GM21619 (cell line): ENCODE measurements at regions not wholly inside any gene's neighbourhood (a gene's known extent, or its start where the extent isn't known, plus 50 kb on each side); places are given as distances from the start of the nearest gene placed in this dataset.
"Not testable (repeated sequence)": the region's sequence is repeated elsewhere in the genome, so short reads cannot be mapped to it uniquely, and the experiment has no call there.

Experiments
- ATAC-seq: cut with Tn5 transposase; IDR thresholded peaks from one replicate; pipeline ENCODE4 v1.9.1; 2021; ENCODE audit not compliant: unreplicated experiment

DNA sequence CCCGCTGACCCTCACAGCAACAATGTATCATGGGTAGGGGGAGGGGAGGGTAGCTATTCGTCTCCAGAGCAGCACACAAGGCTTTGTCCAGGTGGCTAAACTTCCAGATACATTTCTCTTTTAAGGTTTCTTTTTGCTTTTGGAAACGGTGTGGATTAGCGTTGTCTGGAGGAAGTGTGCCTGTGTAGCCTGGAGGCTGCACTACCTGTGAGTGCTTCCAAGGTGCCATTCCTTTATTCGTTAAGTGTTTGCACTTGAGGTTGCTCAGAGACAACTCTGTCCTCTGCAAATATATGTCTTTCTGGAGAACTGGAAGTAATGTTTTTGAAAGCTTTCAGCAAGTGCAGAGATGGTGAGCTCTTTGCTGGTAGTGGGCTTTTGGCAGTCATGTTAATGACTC lies 53.1 kb downstream of the HSFY1 start:
- ATAC-seq: not testable (repeated sequence)

DNA sequence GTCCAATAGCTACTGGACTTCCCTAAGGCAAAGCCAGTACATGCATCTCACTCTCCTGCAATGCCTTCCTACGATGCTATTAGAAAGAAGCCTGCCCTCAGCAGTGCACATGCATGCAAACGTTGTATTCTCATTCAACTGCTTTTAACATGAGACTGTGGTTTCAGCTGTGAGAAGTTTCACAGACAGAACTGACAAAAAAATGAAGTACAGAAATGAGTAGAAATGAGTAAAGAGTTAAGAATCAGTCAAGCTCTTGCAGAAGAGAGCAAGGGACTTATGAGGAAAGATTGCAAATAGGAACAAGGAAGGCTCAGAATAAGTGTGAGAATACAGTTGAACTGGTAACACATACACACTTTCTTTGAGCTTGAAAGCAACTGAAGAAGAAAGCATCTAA lies 54.8 kb downstream of the HSFY1 start:
- ATAC-seq: peak; percentile 94

DNA sequence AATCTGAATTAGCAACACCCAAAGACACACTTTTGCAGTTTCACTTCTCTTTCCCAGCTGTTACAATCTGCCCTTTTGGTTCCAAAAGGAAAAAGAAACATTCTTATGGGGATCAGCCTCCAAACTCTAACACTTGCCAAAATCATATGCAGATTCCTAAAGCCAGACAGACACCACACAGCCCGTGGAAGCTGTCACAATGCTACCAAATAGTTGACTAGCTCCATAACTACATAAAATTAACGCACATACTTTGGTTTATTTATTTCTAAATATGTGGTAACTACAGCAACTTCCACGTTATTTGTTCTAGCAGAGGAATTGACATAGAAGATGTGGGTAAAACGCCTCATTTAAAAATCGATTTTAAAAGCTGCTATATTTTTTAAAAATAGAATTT lies 59.7 kb downstream of the HSFY1 start:
- not testable (repeated sequence) for ATAC-seq

DNA sequence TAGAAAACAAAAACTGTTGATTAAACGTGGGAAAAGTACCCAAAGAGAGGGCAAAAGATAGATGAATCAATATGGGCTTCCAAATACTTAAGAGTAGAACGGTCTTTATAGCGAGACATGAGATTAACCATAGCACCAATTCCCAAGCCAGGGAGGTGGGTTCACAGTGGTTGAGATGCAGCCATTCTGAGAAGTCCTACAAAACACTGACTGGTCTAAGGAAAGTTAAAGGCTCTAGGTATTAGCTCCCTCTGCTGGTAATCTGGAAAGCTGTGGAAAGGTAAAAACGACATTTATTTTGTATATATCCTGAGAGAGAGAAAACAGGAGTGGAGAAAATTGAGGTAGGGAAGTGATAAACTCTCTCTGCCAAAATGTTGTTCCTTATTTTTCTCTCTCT lies 61.7 kb downstream of the HSFY1 start:
- ATAC-seq: not testable (repeated sequence)

DNA sequence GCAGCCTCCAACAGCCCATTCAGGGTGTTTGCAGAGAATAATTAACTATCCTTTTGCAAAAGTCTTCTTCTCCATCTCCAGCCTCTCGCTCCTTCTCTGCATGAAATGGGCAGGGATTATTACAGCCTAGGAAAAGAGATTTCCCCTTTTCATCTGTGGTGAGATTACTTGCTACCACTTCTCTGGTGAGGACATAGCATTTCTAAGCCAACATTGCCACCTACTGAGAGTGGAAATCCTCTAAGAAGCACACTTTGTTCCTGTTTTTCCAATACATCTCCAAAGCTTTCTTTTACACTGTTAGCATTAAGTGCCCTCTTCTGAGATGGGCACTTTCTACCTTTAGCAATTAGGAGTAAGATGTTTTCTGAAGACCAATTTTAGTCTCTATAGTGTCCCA lies 69.3 kb downstream of the HSFY1 start:
- ATAC-seq: not testable (repeated sequence)

DNA sequence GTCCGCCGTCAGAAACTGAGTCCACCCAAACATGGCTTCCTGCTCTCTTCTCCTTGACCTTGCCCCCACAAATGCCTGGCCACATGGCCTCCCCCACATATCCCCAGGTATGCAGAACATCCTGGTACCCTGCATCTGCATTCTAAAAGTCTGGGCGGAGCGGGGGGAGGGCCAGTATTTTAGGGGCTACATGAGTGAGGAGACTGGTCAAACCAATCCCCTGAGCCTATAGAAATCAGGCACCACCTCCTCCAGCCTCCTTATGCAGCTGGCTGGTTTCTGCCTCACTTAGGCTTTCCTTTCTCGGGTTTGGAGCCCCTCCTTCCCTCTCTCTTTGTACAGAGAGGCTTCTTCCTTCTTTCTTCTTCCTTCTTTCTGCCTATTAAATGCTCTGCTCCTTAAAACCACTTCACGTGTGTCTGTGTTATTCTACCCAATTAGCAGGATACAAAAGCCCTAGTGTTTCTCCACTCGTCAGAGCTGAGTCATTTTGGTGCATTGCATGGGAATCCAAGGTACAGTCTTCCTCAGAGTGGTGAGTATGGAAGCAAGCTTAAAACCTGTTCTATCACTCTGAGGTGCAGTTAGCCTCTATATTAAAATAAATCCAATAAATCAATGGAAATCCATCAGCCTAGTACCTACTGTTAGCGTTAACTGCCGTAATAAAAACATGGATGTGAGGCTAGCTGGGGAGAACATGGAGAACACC lies 83.4 kb downstream of the HSFY1 start:
- not testable (repeated sequence) for ATAC-seq

DNA sequence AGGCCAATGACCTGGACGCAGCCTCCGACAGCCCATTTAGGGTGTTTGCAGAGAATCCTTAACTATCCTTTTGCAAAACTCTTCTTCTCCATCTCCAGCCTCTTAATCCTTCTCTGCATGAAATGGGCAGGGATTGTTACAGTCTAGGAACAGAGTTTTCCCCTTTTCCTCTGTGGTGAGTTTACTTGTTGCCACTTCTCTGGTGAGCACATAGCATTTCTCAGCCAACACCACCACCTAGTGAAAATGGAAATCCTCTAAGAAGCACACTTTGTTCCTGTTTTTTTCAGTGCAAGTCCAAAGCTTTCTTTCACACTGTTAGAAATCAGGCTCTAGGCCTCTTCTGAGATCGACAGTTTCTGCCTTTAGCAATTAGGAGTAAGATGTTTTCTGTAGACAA lies 84.1 kb downstream of the HSFY1 start:
- not testable (repeated sequence) for ATAC-seq

DNA sequence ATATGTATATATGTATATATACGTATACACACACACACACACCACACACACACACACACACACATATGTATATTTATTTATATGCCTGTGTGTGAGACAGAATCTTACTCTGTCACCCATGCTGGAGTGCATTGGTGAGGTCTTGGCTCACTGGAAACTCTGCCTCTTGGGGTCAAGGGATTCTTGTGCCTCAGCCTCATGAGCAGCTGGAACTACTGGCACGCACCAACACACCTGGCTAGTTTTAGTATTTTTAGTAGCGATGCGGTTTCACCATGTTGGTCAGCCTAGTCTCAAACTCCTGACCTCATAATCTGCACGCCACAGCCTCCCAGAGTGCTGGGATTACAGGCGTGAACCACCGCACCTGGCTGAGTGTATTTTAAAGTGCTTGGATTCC lies 85.1 kb downstream of the HSFY1 start:
- not testable (repeated sequence) for ATAC-seq

DNA sequence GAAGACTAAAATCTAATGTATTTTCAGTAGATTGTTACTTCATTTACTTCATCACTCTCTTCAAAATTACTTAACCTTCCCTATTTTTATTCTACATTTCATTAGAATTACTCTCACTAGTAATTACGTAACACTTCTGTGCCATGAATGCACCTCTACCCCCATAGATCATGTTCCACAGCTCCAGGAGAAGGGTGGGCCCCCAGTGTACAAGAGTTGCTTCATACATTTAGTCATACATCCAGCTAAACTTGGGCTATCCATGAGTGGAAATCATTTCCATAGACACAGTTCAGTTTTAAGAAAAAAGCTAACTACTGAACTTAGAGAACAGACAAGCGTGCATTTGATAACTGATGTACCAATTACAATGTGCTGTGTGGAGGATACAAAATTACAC lies 104.2 kb downstream of the HSFY1 start:
- no peak for ATAC-seq

DNA sequence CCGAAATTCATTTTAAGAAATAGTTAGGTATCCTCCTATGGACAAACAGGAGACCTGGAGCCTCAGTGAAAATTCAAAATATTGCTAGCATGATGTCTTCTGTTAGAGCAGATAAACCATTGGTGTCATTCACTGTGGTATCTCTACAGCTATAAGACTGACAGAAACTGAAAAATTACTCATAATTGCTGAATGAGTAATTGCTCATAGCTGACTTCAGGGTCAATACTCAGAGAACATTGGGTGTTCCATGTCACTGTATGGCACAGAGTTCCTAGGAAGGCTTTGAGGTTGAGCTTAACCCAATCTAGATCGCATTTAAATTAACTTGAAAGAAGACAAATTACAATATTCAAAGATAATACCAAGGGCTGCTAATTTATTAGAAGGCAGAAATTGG lies 109.0 kb downstream of the HSFY2 start:
- ATAC-seq: peak; percentile 44

DNA sequence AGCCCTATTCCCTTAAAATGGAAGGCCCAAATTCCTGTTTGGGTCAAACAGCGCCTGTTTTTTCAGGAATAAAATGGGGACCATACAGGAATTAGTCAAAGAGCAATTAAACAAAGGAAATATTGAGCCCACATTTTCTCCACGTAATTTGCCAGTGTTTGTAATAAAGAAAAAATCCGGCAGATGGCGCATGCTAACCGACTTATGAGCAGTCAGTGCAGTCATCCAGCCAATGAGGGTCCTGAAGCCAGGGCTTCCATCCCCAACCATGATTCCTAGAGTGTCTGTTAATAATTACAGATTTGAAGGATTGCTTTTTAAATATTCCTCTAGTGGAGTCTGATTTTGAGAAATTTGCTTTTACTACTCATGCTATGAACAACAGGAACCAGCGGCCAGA lies 103.7 kb downstream of the HSFY2 start:
- no peak for ATAC-seq

DNA sequence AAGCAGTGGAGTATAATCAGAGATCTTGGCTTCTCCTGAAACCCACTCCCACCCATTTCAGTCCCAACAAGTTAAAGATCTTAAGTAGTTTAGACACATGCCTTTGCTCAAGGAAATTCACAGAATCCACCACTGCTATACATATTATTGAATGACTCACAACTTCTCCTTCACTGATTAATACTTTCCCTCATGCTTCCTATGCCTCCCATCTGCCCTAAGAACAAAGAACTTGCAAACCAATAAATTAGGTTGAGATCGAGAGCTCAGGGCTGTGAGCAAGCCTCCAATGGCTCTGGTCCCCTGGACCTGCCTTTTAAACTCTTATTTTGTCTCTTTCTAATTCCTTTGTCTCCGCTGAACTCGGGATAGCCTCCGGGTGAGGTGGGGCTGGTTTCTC lies 101.6 kb downstream of the HSFY2 start:
- ATAC-seq: no peak

DNA sequence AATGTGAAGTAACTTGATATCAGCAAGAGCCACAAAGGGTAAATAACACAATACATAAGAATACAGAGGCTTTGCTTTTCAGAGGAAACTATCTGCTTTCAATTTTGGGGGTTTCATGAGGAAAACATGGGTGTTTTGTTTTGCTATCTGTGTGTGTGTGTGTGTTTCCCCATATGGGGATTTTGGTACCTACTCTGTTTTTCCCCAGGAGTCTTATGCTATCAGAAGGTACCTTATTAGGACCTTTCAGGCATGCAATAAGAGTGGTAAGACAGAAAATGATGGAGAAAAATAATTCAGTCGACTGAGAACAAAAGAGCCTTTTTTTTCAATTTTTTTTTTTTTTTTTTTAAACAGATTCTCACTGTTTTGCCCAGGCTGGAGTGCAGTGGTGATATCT lies 87.5 kb downstream of the HSFY2 start:
- ATAC-seq: not testable (repeated sequence)

DNA sequence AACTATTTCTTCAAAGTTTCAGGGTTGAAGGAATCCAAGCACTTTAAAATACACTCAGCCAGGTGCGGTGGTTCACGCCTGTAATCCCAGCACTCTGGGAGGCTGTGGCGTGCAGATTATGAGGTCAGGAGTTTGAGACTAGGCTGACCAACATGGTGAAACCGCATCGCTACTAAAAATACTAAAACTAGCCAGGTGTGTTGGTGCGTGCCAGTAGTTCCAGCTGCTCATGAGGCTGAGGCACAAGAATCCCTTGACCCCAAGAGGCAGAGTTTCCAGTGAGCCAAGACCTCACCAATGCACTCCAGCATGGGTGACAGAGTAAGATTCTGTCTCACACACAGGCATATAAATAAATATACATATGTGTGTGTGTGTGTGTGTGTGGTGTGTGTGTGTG lies 85.2 kb downstream of the HSFY2 start:
- ATAC-seq: not testable (repeated sequence)

DNA sequence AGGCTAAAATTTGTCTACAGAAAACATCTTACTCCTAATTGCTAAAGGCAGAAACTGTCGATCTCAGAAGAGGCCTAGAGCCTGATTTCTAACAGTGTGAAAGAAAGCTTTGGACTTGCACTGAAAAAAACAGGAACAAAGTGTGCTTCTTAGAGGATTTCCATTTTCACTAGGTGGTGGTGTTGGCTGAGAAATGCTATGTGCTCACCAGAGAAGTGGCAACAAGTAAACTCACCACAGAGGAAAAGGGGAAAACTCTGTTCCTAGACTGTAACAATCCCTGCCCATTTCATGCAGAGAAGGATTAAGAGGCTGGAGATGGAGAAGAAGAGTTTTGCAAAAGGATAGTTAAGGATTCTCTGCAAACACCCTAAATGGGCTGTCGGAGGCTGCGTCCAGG lies 84.1 kb downstream of the HSFY2 start:
- not testable (repeated sequence) for ATAC-seq

DNA sequence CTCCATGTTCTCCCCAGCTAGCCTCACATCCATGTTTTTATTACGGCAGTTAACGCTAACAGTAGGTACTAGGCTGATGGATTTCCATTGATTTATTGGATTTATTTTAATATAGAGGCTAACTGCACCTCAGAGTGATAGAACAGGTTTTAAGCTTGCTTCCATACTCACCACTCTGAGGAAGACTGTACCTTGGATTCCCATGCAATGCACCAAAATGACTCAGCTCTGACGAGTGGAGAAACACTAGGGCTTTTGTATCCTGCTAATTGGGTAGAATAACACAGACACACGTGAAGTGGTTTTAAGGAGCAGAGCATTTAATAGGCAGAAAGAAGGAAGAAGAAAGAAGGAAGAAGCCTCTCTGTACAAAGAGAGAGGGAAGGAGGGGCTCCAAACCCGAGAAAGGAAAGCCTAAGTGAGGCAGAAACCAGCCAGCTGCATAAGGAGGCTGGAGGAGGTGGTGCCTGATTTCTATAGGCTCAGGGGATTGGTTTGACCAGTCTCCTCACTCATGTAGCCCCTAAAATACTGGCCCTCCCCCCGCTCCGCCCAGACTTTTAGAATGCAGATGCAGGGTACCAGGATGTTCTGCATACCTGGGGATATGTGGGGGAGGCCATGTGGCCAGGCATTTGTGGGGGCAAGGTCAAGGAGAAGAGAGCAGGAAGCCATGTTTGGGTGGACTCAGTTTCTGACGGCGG lies 83.5 kb downstream of the HSFY2 start:
- ATAC-seq: not testable (repeated sequence)

DNA sequence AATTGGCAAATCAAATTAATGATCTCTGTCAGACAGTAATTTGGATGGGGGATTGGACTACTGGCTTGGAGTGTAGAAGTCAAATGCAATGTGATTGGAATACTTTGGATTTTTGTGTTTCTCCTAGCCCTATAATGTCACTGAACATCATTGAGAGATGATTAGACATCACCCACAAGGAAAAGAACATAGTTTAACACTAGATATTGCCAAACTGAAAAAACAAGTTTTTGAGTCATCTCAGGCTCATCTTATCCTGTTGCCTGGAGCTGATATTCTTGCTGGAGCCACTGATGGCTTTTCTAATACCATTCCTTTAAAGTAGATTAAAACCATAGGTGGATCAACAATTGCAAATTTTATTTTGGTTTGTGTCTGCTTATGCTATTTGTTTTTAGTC lies 76.7 kb downstream of the HSFY2 start:
- ATAC-seq: not testable (repeated sequence)

DNA sequence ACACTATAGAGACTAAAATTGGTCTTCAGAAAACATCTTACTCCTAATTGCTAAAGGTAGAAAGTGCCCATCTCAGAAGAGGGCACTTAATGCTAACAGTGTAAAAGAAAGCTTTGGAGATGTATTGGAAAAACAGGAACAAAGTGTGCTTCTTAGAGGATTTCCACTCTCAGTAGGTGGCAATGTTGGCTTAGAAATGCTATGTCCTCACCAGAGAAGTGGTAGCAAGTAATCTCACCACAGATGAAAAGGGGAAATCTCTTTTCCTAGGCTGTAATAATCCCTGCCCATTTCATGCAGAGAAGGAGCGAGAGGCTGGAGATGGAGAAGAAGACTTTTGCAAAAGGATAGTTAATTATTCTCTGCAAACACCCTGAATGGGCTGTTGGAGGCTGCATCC lies 69.3 kb downstream of the HSFY2 start:
- ATAC-seq: not testable (repeated sequence)

DNA sequence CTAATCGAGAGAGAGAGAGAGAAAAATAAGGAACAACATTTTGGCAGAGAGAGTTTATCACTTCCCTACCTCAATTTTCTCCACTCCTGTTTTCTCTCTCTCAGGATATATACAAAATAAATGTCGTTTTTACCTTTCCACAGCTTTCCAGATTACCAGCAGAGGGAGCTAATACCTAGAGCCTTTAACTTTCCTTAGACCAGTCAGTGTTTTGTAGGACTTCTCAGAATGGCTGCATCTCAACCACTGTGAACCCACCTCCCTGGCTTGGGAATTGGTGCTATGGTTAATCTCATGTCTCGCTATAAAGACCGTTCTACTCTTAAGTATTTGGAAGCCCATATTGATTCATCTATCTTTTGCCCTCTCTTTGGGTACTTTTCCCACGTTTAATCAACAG lies 61.8 kb downstream of the HSFY2 start:
- ATAC-seq: not testable (repeated sequence)

DNA sequence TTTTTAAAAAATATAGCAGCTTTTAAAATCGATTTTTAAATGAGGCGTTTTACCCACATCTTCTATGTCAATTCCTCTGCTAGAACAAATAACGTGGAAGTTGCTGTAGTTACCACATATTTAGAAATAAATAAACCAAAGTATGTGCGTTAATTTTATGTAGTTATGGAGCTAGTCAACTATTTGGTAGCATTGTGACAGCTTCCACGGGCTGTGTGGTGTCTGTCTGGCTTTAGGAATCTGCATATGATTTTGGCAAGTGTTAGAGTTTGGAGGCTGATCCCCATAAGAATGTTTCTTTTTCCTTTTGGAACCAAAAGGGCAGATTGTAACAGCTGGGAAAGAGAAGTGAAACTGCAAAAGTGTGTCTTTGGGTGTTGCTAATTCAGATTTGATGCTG lies 59.8 kb downstream of the HSFY2 start:
- ATAC-seq: not testable (repeated sequence)

DNA sequence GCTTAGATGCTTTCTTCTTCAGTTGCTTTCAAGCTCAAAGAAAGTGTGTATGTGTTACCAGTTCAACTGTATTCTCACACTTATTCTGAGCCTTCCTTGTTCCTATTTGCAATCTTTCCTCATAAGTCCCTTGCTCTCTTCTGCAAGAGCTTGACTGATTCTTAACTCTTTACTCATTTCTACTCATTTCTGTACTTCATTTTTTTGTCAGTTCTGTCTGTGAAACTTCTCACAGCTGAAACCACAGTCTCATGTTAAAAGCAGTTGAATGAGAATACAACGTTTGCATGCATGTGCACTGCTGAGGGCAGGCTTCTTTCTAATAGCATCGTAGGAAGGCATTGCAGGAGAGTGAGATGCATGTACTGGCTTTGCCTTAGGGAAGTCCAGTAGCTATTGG lies 54.8 kb downstream of the HSFY2 start:
- peak; percentile 92 for ATAC-seq

DNA sequence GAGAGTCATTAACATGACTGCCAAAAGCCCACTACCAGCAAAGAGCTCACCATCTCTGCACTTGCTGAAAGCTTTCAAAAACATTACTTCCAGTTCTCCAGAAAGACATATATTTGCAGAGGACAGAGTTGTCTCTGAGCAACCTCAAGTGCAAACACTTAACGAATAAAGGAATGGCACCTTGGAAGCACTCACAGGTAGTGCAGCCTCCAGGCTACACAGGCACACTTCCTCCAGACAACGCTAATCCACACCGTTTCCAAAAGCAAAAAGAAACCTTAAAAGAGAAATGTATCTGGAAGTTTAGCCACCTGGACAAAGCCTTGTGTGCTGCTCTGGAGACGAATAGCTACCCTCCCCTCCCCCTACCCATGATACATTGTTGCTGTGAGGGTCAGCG lies 53.1 kb downstream of the HSFY2 start:
- not testable (repeated sequence) for ATAC-seq
